K562 (cell line): ENCODE measurements at regions not wholly inside any gene's neighbourhood (a gene's known extent, or its start where the extent isn't known, plus 50 kb on each side); places are given as distances from the start of the nearest gene placed in this dataset.

Source experiments
- BDP1 ChIP-seq: IDR thresholded peaks from 3 replicates; pipeline ENCODE4 v1.6.1; 2011; ENCODE audit not compliant: insufficient read length, insufficient read depth
- CHCHD3 ChIP-seq: fragments of 250-450 bp; sonication (Bioruptor Pico); IDR thresholded peaks from 2 replicates; pipeline ENCODE4 v2.1.2; 2022; ENCODE audit warnings: mild to moderate bottlenecking
- CTCFL ChIP-seq: IDR thresholded peaks from 2 replicates; pipeline ENCODE4 v1.6.1; 2011; ENCODE audit warnings: borderline replicate concordance, low read depth, mild to moderate bottlenecking, moderate library complexity, low read length; ENCODE audit not compliant: insufficient read depth, poor library complexity, severe bottlenecking
- EP300 ChIP-seq: IDR thresholded peaks from 2 replicates; pipeline ENCODE4 v1.6.1; 2012; ENCODE audit warnings: low read length, improper control_type of control experiment
- FIP1L1 ChIP-seq: fragments of 200-400 bp; formaldehyde crosslinking; IDR thresholded peaks from 2 replicates; pipeline ENCODE4 v1.6.1; 2018; ENCODE audit warnings: mild to moderate bottlenecking, low read depth, low read length; ENCODE audit not compliant: poor library complexity, severe bottlenecking
- HDAC8 ChIP-seq: fragments of 450-650 bp; IDR thresholded peaks from 2 replicates; pipeline ENCODE4 v1.6.1; 2016; ENCODE audit warnings: mild to moderate bottlenecking, missing genetic modification characterization, moderate library complexity, missing compliant biosample characterization
- MAZ ChIP-seq, 2 experiments: fragments of 450-650 bp in 1 of 2; sonication (generic) in 1 of 2; formaldehyde crosslinking; IDR thresholded peaks in 1 of 2; conservative IDR thresholded peaks in 1 of 2; 2 replicates each; pipeline versions ENCODE4 v1.4.0 to v1.5.0; 2020; ENCODE audit warnings: mild to moderate bottlenecking in 1 of 2, missing genetic modification reagents in 1 of 2
- MYNN ChIP-seq, 2 experiments: sonication (generic); formaldehyde crosslinking in 1 of 2; IDR thresholded peaks; 2 replicates each; pipeline versions ENCODE4 v1.5.0 to v1.6.1; 2016 to 2020; ENCODE audit warnings: antibody characterized with exemption in 1 of 2, missing genetic modification reagents in 1 of 2
- REST ChIP-seq, 2 experiments: fragments of 450-650 bp; formaldehyde crosslinking in 1 of 2; IDR thresholded peaks; 2 replicates each; pipeline versions ENCODE4 v1.4.0 to v1.6.1; 2014 to 2020; ENCODE audit warnings: mild to moderate bottlenecking in 2 of 2, borderline replicate concordance in 1 of 2, low read depth in 1 of 2
- TRIM25 ChIP-seq: fragments of 450-650 bp; IDR thresholded peaks from 2 replicates; pipeline ENCODE4 v1.7.0; 2016; ENCODE audit warnings: borderline replicate concordance
- ZBTB9 ChIP-seq: fragments of 450-650 bp; formaldehyde crosslinking; IDR thresholded peaks from 2 replicates; pipeline ENCODE4 v1.4.0; 2020; ENCODE audit warnings: mild to moderate bottlenecking, moderate library complexity
- ZNF239 ChIP-seq: fragments of 250-450 bp; sonication (Bioruptor Pico); IDR thresholded peaks from 2 replicates; pipeline ENCODE4 v1.4.0; 2020; ENCODE audit warnings: mild to moderate bottlenecking

GRCh38 chr12:112664569-112664968, 127.0 kb upstream of the RPH3A start (continued):
- TF ChIP-seq REST (IDR thresholded peaks at IDR 0.05; ENCODE audit: borderline replicate concordance) (peak; percentile 99), REST (CRISPR knock-in tag; IDR thresholded peaks at IDR 0.05; ENCODE audit: low read depth) (peak; percentile 94), HDAC8 (tag) (no peak), MYNN (IDR thresholded peaks at IDR 0.05) (no peak), MYNN (CRISPR knock-in tag; IDR thresholded peaks at IDR 0.05) (0 out of 2 replicates have a peak, but pooled peaks have one; percentile 19), FIP1L1 (no peak), BDP1 (no peak), TRIM25 (no peak), EP300 (no peak), MAZ (CRISPR knock-in tag; conservative IDR thresholded peaks at IDR 0.05 in 1 of 2, IDR thresholded peaks at IDR 0.05 in 1 of 2) (peak in 1 of 2 experiments; percentile 38; a peak in 1 of 4 replicates), ZNF239 (CRISPR knock-in tag) (no peak), CHCHD3 (CRISPR knock-in tag) (no peak), CTCFL (no peak), ZBTB9 (no peak)
